H1 (cell line): ENCODE measurements at regions not wholly inside any gene's neighbourhood (a gene's known extent, or its start where the extent isn't known, plus 50 kb on each side); places are given as distances from the start of the nearest gene placed in this dataset.

Experiments used
- CTCF ChIA-PET: fragments of 300-600 bp; sonication (Branson Sonifier 250); formaldehyde crosslinking; loops from one replicate; lab custom pipeline; 2021; ENCODE audit not compliant: partially characterized antibody; lab: Charles Lee
- POLR2A ChIA-PET: fragments of 300-600 bp; sonication (Branson Sonifier 250); formaldehyde crosslinking; loops from one replicate; lab custom pipeline; 2021; ENCODE audit warnings: inconsistent platforms; ENCODE audit not compliant: partially characterized antibody; lab: Charles Lee
- DNase-seq, 2 experiments: peaks; one replicate each; pipeline versions ENCODE4 v3.0.0 to v3.0.0-alpha.2; 2010 to 2022; ENCODE audit warnings: low spot score in 2 of 2, low read depth in 1 of 2, mixed read lengths in 1 of 2
- FAIRE-seq: peaks from 2 replicates; lab custom pipeline; 2011; peaks lifted over from hg19 to GRCh38; lab: Jason Lieb, UNC
- H2AFZ ChIP-seq: 2 replicates; pipeline ENCODE4 v1.8.1; 2012; ENCODE audit warnings: low read length, inconsistent platforms
- H2AK5ac ChIP-seq: 2 replicates; pipeline ENCODE4 v1.6.1; 2013; ENCODE audit warnings: low read depth, low read length
- H2BK120ac ChIP-seq: replicated peaks from 2 replicates; pipeline ENCODE3; 2013; ENCODE audit warnings: low read depth, low read length, inconsistent platforms
- H2BK12ac ChIP-seq: 2 replicates; pipeline ENCODE4 v1.6.1; 2013; ENCODE audit warnings: low read depth, low read length
- H2BK15ac ChIP-seq: 2 replicates; pipeline ENCODE4 v1.6.1; 2013; ENCODE audit warnings: low read length
- H2BK20ac ChIP-seq: 2 replicates; pipeline ENCODE4 v1.6.1; 2013; ENCODE audit warnings: low read length
- H2BK5ac ChIP-seq: 2 replicates; pipeline ENCODE4 v1.6.1; 2013; ENCODE audit warnings: low read depth, low read length
- H3K14ac ChIP-seq: 2 replicates; pipeline ENCODE4 v1.6.1; 2013; ENCODE audit warnings: inconsistent platforms; ENCODE audit not compliant: insufficient read length
- H3K18ac ChIP-seq: 2 replicates; pipeline ENCODE4 v1.6.1; 2013; ENCODE audit warnings: low read length; ENCODE audit errors: extremely low read depth
- H3K23ac ChIP-seq: 2 replicates; pipeline ENCODE4 v1.6.1; 2013; ENCODE audit warnings: inconsistent platforms; ENCODE audit not compliant: insufficient read length
- H3K23me2 ChIP-seq: 2 replicates; pipeline ENCODE4 v1.6.1; 2013; ENCODE audit warnings: low read depth, low read length
- H3K27ac ChIP-seq: 2 replicates; pipeline ENCODE4 v1.6.1; 2011; ENCODE audit warnings: low read depth, low read length, inconsistent platforms
- H3K27me3 ChIP-seq, 4 experiments: replicated peaks in 1 of 4; 1 replicate in 1 of 4; 2 replicates in 3 of 4; pipeline versions ENCODE4 v1.6.1 to v1.8.1; 2011 to 2013; ENCODE audit warnings: low read length in 3 of 4, mild to moderate bottlenecking in 3 of 4, inconsistent platforms in 2 of 4, mixed read lengths in 2 of 4, moderate library complexity in 1 of 4; ENCODE audit not compliant: control insufficient read depth in 3 of 4, insufficient read depth in 3 of 4; ENCODE audit errors: extremely low read depth in 1 of 4
- H3K36me3 ChIP-seq, 4 experiments: 2 replicates each; pipeline versions ENCODE4 v1.6.1 to v1.8.1; 2011 to 2013; ENCODE audit warnings: mild to moderate bottlenecking in 4 of 4, low read length in 3 of 4, moderate library complexity in 2 of 4, control low read depth in 1 of 4, inconsistent platforms in 1 of 4; ENCODE audit not compliant: insufficient read depth in 4 of 4, control insufficient read depth in 2 of 4
- H3K4ac ChIP-seq: replicated peaks from 2 replicates; pipeline ENCODE3; 2013; ENCODE audit warnings: low read length, low read depth, mixed read lengths, inconsistent platforms; ENCODE audit not compliant: insufficient read length
- H3K4me1 ChIP-seq, 4 experiments: replicated peaks in 1 of 4; 1 replicate in 1 of 4; 2 replicates in 3 of 4; pipeline versions ENCODE4 v1.6.1 to v1.8.1; 2011 to 2013; ENCODE audit warnings: low read length in 3 of 4, inconsistent platforms in 2 of 4, mixed read lengths in 1 of 4; ENCODE audit not compliant: insufficient read depth in 4 of 4, control insufficient read depth in 3 of 4
- H3K4me2 ChIP-seq, 2 experiments: 2 replicates each; pipeline versions ENCODE4 v1.6.1 to v1.8.1; 2011 to 2013; ENCODE audit warnings: low read depth in 2 of 2, low read length in 2 of 2, control low read depth in 1 of 2, inconsistent platforms in 1 of 2, mild to moderate bottlenecking in 1 of 2; ENCODE audit not compliant: insufficient read depth in 1 of 2
- H3K4me3 ChIP-seq, 4 experiments: fragments of 200-600, 300-600 bp in 1 of 4; sonication (generic), shearing (Covaris generic), sonication (Bioruptor Twin) in 1 of 4; 2 replicates each; pipeline versions ENCODE4 v1.5.1 to v1.8.1; 2011 to 2016; ENCODE audit warnings: low read length in 4 of 4, low read depth in 3 of 4, control low read depth in 2 of 4, inconsistent platforms in 2 of 4, mild to moderate bottlenecking in 2 of 4, mixed read lengths in 1 of 4, moderate library complexity in 1 of 4; ENCODE audit not compliant: insufficient read depth in 2 of 4; ENCODE audit errors: extremely low read depth in 1 of 4
- H3K56ac ChIP-seq: replicated peaks from 2 replicates; pipeline ENCODE3; 2013; ENCODE audit warnings: low read depth, mild to moderate bottlenecking, mixed read lengths, low read length, inconsistent platforms; ENCODE audit not compliant: insufficient read length
- H3K79me1 ChIP-seq: 2 replicates; pipeline ENCODE4 v1.6.1; 2013; ENCODE audit warnings: low read depth, low read length, control low read depth
- H3K79me2 ChIP-seq, 2 experiments: 2 replicates each; pipeline versions ENCODE4 v1.6.1 to v1.8.1; 2012 to 2013; ENCODE audit warnings: low read length in 2 of 2, mild to moderate bottlenecking in 2 of 2, inconsistent platforms in 1 of 2; ENCODE audit not compliant: insufficient read depth in 2 of 2, control insufficient read depth in 1 of 2
- H3K9ac ChIP-seq, 4 experiments: replicated peaks in 1 of 4; 1 replicate in 1 of 4; 2 replicates in 3 of 4; pipeline versions ENCODE4 v1.6.1 to v1.8.1; 2011 to 2013; ENCODE audit warnings: low read depth in 3 of 4, low read length in 3 of 4, control low read depth in 2 of 4, mild to moderate bottlenecking in 2 of 4, moderate library complexity in 2 of 4, inconsistent platforms in 1 of 4; ENCODE audit errors: extremely low read depth in 1 of 4
- H3K9me3 ChIP-seq, 2 experiments: 2 replicates each; pipeline versions ENCODE4 v1.6.1 to v1.8.1; 2012 to 2013; ENCODE audit warnings: mild to moderate bottlenecking in 2 of 2, moderate library complexity in 2 of 2, control low read depth in 1 of 2, inconsistent platforms in 1 of 2, low read depth in 1 of 2, low read length in 1 of 2, mixed read lengths in 1 of 2; ENCODE audit not compliant: insufficient read depth in 2 of 2
- H4K20me1 ChIP-seq, 2 experiments: replicated peaks in 1 of 2; 2 replicates each; pipeline versions ENCODE3 to v1.8.1; 2011 to 2013; ENCODE audit warnings: inconsistent platforms in 2 of 2, low read length in 2 of 2, mild to moderate bottlenecking in 1 of 2; ENCODE audit not compliant: insufficient read depth in 2 of 2, control insufficient read depth in 1 of 2
- H4K5ac ChIP-seq: 2 replicates; pipeline ENCODE4 v1.6.1; 2013; ENCODE audit warnings: low read length, low read depth, mixed read lengths, inconsistent platforms; ENCODE audit not compliant: insufficient read length
- H4K8ac ChIP-seq: 2 replicates; pipeline ENCODE4 v1.8.0; 2013; ENCODE audit warnings: mild to moderate bottlenecking, moderate library complexity, low read length, inconsistent platforms; ENCODE audit not compliant: insufficient read depth; ENCODE audit errors: extremely low read depth
- H4K91ac ChIP-seq: replicated peaks from 2 replicates; pipeline ENCODE3; 2013; ENCODE audit warnings: low read length, mixed read lengths, inconsistent platforms; ENCODE audit not compliant: insufficient read length
- ATF3 ChIP-seq: IDR thresholded peaks from 2 replicates; pipeline ENCODE4 v1.6.1; 2011; ENCODE audit warnings: low read depth, mild to moderate bottlenecking, low read length; ENCODE audit not compliant: insufficient read depth
- BACH1 ChIP-seq: IDR thresholded peaks from 2 replicates; pipeline ENCODE4 v1.6.1; 2012; ENCODE audit warnings: low read length, improper control_type of control experiment
- EP300 ChIP-seq, 2 experiments: IDR thresholded peaks; 1 replicate in 1 of 2; 2 replicates in 1 of 2; pipeline ENCODE4 v1.6.1; 2011 to 2012; ENCODE audit warnings: low read depth in 2 of 2, low read length in 2 of 2, mild to moderate bottlenecking in 2 of 2, borderline replicate concordance in 1 of 2, inconsistent platforms in 1 of 2, moderate library complexity in 1 of 2
- EZH2 ChIP-seq: fragments of 200-600 bp; sonication (generic); IDR thresholded peaks from 2 replicates; pipeline ENCODE4 v1.7.1; 2012; ENCODE audit warnings: low read depth, mild to moderate bottlenecking, moderate library complexity, low read length, inconsistent platforms; ENCODE audit not compliant: severe bottlenecking
- JUN ChIP-seq: IDR thresholded peaks from 2 replicates; pipeline ENCODE4 v1.6.1; 2011; ENCODE audit warnings: low read depth, mild to moderate bottlenecking, improper control_type of control experiment, low read length
- MAX ChIP-seq: IDR thresholded peaks from 2 replicates; pipeline ENCODE4 v1.6.1; 2012; ENCODE audit warnings: inconsistent platforms
- PHF8 ChIP-seq: fragments of 200-600 bp; sonication (generic); conservative IDR thresholded peaks from 2 replicates; pipeline ENCODE4 v1.7.1; 2012; ENCODE audit warnings: low read depth, mild to moderate bottlenecking, inconsistent platforms, low read length, moderate library complexity
- POU5F1 ChIP-seq: IDR thresholded peaks from 2 replicates; pipeline ENCODE4 v1.6.1; 2011; ENCODE audit warnings: low read depth, mild to moderate bottlenecking, low read length, moderate library complexity
- RBBP5 ChIP-seq: IDR thresholded peaks from 2 replicates; pipeline ENCODE4 v1.7.1; 2012; ENCODE audit warnings: low read depth, mild to moderate bottlenecking, inconsistent platforms, low read length, moderate library complexity, borderline replicate concordance
- WGBS, 2 experiments: shearing (Covaris generic) in 1 of 2; methylation state at CpG; one replicate each; pipeline versions ENCODE4 v1.1.6 to v1.1.7; 2013 to 2015; ENCODE audit warnings: low lambda C conversion rate in 2 of 2, mixed read lengths in 2 of 2, inconsistent platforms in 1 of 2, low coverage in 1 of 2, missing lambda C conversion rate in 1 of 2; ENCODE audit not compliant: insufficient replicate concordance in 2 of 2, insufficient coverage in 1 of 2, insufficient read length in 1 of 2; ENCODE audit errors: extremely low coverage in 1 of 2, missing lambda C conversion rate in 1 of 2; 5-methylcytosine and 5-hydroxymethylcytosine counted together

- Histone ChIP-seq H4K20me1 (no peaks in the 10 kb centered on the region), H4K91ac (no peak overlapping the region), H2BK5ac (no peak overlapping the region), H2BK20ac (no peak overlapping the region), H3K4me3 (no peak overlapping the region), H2AK5ac (no peak overlapping the region), H3K36me3 (no peaks in the 10 kb centered on the region), H3K56ac (no peak overlapping the region), H3K14ac (no peak overlapping the region), H4K5ac (no peak overlapping the region), H3K23ac (no peak overlapping the region), H4K8ac (no peak overlapping the region), H3K23me2 (peaks cover 5% of the 10 kb centered on the region; the same call in 1 of the 2 replicates), H2BK12ac (0 out of 2 replicates have a peak overlapping the region, but pooled peaks have one; percentile 17), H3K4ac (no peak overlapping the region), H3K4me1 (no peaks in the 10 kb centered on the region), H3K27ac (no peak overlapping the region), H3K79me1 (no peaks in the 10 kb centered on the region), H3K9ac (no peak overlapping the region), H2BK120ac (no peak overlapping the region), H3K79me2 (no peaks in the 10 kb centered on the region), H2AFZ (no peak overlapping the region), H3K18ac (no peak overlapping the region), H2BK15ac (no peak overlapping the region), H3K27me3 (no peaks in the 10 kb centered on the region; a peak in 2 of 7 replicates), H3K4me2 (no peak overlapping the region), H3K9me3 (no peaks in the 10 kb centered on the region)
- CTCF ChIA-PET, result interaction anchor here (0.9 to 2.6 kb wide), 9 partner anchors 8 to 240 kb away, joined by 3 to 9 read pairs (median 3); no protein-coding TSS in a partner anchor
- POLR2A ChIA-PET, result interaction anchor here (1.3 to 1.7 kb wide), 2 partner anchors 8 to 17 kb away, joined by 4 read pairs; no protein-coding TSS in a partner anchor
- DNase-seq (no peak), FAIRE-seq (no peak)
- no peak for TF ChIP-seq ATF3
- no peak for TF ChIP-seq EP300 (IDR thresholded peaks at IDR 0.05; ENCODE audit: borderline replicate concordance in 1 of 2, low read depth in 2 of 2, low read length in 2 of 2)
- TF ChIP-seq JUN, result no peak
- no peak for TF ChIP-seq BACH1
- TF ChIP-seq RBBP5, result no peak
- no peak for TF ChIP-seq PHF8
- no peak for TF ChIP-seq POU5F1
- no peak for TF ChIP-seq EZH2
- TF ChIP-seq MAX, result no peak
- 87% methylated on average over 3 of the region's 3 CpGs; no CpG with 5 or more reads in 1 of the 2 experiments for WGBS, 2 experiments
Measured at GRCh38 chr10:78955206-78955605, 113.6 kb upstream of the ZMIZ1 start.
